Esophagus squamous epithelium (tissue), 4 donors: ENCODE measurements at regions not wholly inside any gene's neighbourhood (a gene's known extent, or its start where the extent isn't known, plus 50 kb on each side); places are given as distances from the start of the nearest gene placed in this dataset.

Source experiments
- CTCF ChIP-seq, 6 experiments: fragments of 450-650 bp in 4 of 6; fragments of 200-600 bp in 2 of 6; sonication (generic) in 2 of 6; IDR thresholded peaks; one replicate each; pipeline ENCODE4 v1.5.1; 2016 to 2019; ENCODE audit warnings: antibody characterized with exemption in 6 of 6, mild to moderate bottlenecking in 4 of 6, moderate library complexity in 4 of 6
- POLR2A ChIP-seq, 4 donors: fragments of 450-650 bp; IDR thresholded peaks; one replicate each; pipeline ENCODE4 v1.6.1; 2017; ENCODE audit warnings: antibody characterized with exemption in 4 of 4, mild to moderate bottlenecking in 4 of 4, moderate library complexity in 3 of 4

GRCh38 chr6:144566868-144567615 is 281.9 kb downstream of the UTRN start:
- no peak for TF ChIP-seq CTCF (IDR thresholded peaks at IDR 0.05)
- TF ChIP-seq POLR2A (IDR thresholded peaks at IDR 0.05), result no peak
